ENCODE measurements at regions not wholly inside any gene's neighbourhood (a gene's known extent, or its start where the extent isn't known, plus 50 kb on each side); places are given as distances from the start of the nearest gene placed in this dataset.
"Not testable (repeated sequence)": the region's sequence is repeated elsewhere in the genome, so short reads cannot be mapped to it uniquely, and the experiment has no call there.

GRCh38 chr5:136622747-136623146 lies 257.4 kb upstream of the TRPC7 start:
- intact Hi-C loops (cut with micrococcal nuclease) = no loop called here

GRCh38 chr5:136621743-136622142 lies 256.4 kb upstream of the TRPC7 start:
- intact Hi-C loops (cut with micrococcal nuclease) = no loop called here

- intact Hi-C loops (cut with micrococcal nuclease) = no loop called here
Measured at GRCh38 chr5:136620621-136621020, 255.3 kb upstream of the TRPC7 start.

GRCh38 chr5:136620016-136620419 lies 254.7 kb upstream of the TRPC7 start:
- intact Hi-C loops (cut with micrococcal nuclease) = no loop called here

GRCh38 chr5:136619556-136619955 lies 254.2 kb upstream of the TRPC7 start:
- intact Hi-C loops (cut with micrococcal nuclease) = no loop called here

GRCh38 chr5:136615251-136616119 lies 250.1 kb upstream of the TRPC7 start:
- intact Hi-C loops (cut with micrococcal nuclease) = no loop called here

- intact Hi-C loops (cut with micrococcal nuclease) = no loop called here
Measured at GRCh38 chr5:136613230-136613629, 247.9 kb upstream of the TRPC7 start.

GRCh38 chr5:136605638-136606037 lies 240.3 kb upstream of the TRPC7 start:
- intact Hi-C loops (cut with micrococcal nuclease) = no loop called here

- intact Hi-C loops (cut with micrococcal nuclease) = no loop called here
Measured at GRCh38 chr5:136600306-136600705, 235.0 kb upstream of the TRPC7 start.

- intact Hi-C loops (cut with micrococcal nuclease) = no loop called here
Measured at GRCh38 chr5:136598802-136599404, 233.6 kb upstream of the TRPC7 start.

- intact Hi-C loops (cut with micrococcal nuclease) = no loop called here
Measured at GRCh38 chr5:136594416-136594815, 229.1 kb upstream of the TRPC7 start.

GRCh38 chr5:136590581-136590980 lies 225.2 kb upstream of the TRPC7 start:
- intact Hi-C loops (cut with micrococcal nuclease) = no loop called here

- intact Hi-C loops (cut with micrococcal nuclease) = no loop called here
Measured at GRCh38 chr5:136586196-136586595, 220.9 kb upstream of the TRPC7 start.

GRCh38 chr5:136584474-136584873 lies 219.1 kb upstream of the TRPC7 start:
- intact Hi-C loops (cut with micrococcal nuclease) = no loop called here

GRCh38 chr5:136579238-136579637 lies 213.9 kb upstream of the TRPC7 start:
- intact Hi-C loops (cut with micrococcal nuclease) = no loop called here

GRCh38 chr5:136569875-136570274 lies 204.5 kb upstream of the TRPC7 start:
- intact Hi-C loops (cut with micrococcal nuclease) = not testable (repeated sequence)

- intact Hi-C loops (cut with micrococcal nuclease) = not testable (repeated sequence)
Measured at GRCh38 chr5:136565457-136565856, 200.1 kb upstream of the TRPC7 start.

- intact Hi-C loops (cut with micrococcal nuclease) = not testable (repeated sequence)
Measured at GRCh38 chr5:136565050-136565449, 199.7 kb upstream of the TRPC7 start.

- intact Hi-C loops (cut with micrococcal nuclease) = not testable (repeated sequence)
Measured at GRCh38 chr5:136564431-136564830, 199.1 kb upstream of the TRPC7 start.

- intact Hi-C loops (cut with micrococcal nuclease) = no loop called here
Measured at GRCh38 chr5:136563489-136563888, 198.1 kb upstream of the TRPC7 start.

- intact Hi-C loops (cut with micrococcal nuclease) = no loop called here
Measured at GRCh38 chr5:136560126-136560525, 194.8 kb upstream of the TRPC7 start.

GRCh38 chr5:136559651-136560050 lies 194.3 kb upstream of the TRPC7 start:
- intact Hi-C loops (cut with micrococcal nuclease) = no loop called here

GRCh38 chr5:136547096-136547495 lies 181.8 kb upstream of the TRPC7 start:
- intact Hi-C loops (cut with micrococcal nuclease) = not testable (repeated sequence)
